GM21717 (cell line): ENCODE measurements at regions not wholly inside any gene's neighbourhood (a gene's known extent, or its start where the extent isn't known, plus 50 kb on each side); places are given as distances from the start of the nearest gene placed in this dataset.
"Not testable (repeated sequence)": the region's sequence is repeated elsewhere in the genome, so short reads cannot be mapped to it uniquely, and the experiment has no call there.

ENCODE experiments used
- ATAC-seq: cut with Tn5 transposase; IDR thresholded peaks from one replicate; pipeline ENCODE4 v1.9.1; 2021; ENCODE audit warnings: mild to moderate bottlenecking, moderate library complexity; ENCODE audit not compliant: unreplicated experiment

DNA sequence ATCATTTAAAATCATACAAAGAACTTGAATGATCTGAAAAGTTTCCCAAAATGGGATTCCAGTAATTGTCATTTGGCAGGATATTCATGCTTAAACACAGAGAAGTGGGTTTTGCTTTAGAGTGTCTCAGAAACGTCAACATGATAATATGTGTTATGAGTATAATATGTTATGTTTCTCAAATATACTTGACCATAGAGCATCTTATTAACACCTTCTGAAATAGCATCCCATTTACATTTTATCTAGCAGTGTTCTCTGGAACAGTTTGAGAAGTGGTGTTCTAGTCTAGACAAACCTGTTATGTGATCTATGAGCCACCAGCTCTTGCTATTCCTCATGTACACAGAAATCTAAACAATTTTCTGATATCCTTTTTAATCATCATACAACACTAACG lies 588.8 kb upstream of the PBX1 start:
- ATAC-seq, result no peak

DNA sequence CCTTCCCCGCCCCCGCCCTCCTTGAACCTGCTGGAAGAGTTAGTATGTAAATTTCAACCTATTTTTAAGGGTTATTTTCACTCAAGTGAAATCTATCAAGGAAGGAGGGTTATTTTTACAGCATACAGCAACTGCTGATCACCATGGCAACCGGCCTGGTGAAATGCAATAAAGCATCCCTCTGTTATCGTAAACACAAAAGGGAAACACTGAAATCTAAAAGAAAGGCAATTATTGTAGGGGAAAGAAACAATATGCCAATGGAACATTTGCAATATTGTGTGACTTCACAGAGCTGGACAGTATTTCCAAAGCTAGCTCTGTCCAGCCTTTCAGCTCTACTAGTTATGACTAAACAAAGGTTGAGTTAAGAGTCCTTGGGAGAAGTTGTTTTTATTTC lies 588.3 kb upstream of the PBX1 start:
- no peak for ATAC-seq

DNA sequence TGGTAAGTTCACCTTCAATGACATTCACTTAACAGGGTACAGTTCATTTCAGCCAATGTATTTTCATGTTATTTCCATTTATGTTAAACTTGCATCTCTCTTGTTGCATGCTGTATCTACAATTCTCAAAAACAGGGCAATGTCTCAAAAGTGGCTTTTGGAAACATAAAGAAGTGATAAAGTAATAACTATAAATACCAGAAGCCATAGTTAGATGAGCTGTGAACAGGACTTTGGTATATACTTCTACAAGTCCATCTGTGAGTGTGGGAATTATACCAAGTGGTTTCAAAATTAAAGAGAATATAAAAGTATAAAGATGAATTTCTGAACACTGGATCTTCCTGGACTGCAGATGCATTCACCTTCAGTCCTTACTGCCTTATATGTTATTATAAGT lies 585.4 kb upstream of the PBX1 start:
- no peak for ATAC-seq

DNA sequence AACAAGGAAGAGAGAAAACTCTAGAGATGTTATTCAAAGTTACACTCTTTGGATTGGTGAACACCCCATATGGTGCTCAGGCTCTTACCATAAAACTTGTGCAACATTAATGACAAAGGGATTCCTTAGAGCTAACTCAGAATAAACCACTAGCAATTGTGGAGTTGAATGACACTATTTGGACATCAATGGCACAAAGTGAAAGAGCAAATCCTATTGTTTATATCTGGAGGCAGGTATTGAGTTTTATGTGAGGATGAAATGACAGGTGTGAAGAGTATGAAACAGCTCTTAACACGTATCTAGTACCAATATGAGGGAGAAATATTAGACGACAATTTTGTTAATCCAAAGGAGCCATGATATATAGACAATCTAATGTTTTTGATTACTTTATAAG lies 584.9 kb upstream of the PBX1 start:
- no peak for ATAC-seq

DNA sequence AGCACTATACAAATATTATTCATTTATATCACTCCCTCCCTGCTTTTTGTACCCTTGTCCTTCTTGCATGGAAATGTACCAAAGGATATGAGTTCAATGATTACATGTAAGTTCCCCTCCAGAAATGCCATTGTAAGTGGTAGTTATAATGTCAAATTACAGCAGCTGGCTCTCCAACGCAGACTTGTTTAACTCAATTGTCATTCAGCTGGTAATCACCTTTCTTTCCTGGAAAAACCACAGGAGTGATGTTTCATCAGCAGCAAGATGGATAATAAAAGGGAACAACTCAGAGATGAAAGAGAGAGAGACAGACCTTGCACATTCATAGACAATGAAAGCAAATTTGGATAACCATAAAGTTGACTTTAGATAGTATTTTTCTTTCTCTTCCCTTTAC lies 578.6 kb upstream of the PBX1 start:
- ATAC-seq, result no peak

DNA sequence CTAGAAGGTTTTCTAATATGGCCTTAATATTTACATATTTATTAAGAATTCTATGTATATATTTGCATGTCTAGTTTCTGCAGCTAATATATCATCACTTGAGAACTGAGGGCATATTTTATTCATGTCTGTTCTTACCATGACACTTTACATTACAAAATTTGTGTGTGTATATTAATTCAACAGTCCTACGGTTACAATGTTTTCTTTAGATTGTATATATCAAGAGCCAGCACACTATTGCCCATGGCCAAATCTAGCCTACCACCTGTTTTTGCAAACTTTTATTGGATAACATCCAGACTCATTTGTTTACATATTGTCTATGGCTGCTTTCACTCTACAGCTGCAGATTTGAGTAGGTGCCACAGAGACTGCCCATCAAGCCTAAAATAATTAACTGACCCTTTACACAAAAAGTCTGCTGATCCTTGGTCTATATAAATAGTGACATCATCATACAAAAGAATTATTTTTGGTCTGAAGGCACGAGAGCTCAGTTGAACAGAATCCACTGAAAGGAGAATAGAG lies 577.4 kb upstream of the PBX1 start:
- no peak for ATAC-seq

DNA sequence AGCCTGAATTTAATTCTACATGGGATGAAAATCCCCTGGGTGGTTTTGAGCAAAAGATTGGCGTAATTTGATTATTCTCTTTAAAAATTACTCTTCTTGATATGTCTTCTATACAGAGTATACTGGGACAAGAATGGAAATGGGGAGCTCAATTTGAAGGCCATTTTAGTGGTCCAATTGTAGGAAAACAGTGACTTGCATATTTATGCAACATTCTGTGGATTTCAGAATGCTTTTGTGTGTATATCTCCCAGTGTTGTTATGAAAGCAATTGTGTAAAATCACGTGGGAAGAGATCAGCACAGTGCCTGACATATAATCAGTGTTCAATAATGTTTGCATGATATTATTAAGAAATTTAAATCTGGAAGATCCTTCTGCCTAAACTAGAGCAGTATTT lies 575.9 kb upstream of the PBX1 start:
- ATAC-seq, result no peak

DNA sequence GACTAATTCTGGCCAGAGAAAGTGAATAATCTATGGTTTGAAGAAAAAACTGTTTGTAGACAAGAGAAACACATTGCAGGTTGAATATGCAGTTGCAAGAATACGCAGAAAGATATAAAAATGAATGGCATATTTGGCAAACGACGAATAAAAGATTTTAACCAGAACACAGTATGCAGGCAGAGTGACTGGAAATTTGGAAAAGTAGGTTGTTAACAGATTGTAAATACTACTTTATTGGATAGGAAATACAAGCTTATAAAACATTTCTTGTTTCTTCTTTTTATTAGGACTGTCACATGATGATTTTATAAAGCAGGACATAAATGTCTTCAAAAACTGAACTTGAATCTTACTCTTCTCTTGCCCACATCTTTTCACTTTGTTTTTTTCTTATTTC lies 573.3 kb upstream of the PBX1 start:
- no peak for ATAC-seq

DNA sequence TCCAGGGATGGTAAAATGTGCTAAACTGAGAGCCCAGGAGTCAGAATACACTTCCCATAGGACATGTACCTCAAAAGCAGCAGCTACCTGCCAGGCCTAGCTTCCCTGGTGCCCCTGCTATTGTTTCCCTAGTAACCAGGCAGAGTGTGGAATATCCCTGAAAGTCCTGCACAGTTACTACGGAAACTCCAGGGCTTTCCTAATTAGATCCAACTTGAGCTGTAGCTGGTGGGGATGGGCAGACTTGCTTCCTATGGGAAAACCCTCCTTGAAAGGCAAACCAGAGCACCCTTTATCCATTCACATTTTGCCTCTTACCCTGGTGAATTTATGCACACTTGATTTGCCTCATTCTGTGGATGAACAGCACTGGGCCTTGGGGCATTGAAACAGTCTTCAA lies 559.9 kb upstream of the PBX1 start:
- ATAC-seq, result no peak

DNA sequence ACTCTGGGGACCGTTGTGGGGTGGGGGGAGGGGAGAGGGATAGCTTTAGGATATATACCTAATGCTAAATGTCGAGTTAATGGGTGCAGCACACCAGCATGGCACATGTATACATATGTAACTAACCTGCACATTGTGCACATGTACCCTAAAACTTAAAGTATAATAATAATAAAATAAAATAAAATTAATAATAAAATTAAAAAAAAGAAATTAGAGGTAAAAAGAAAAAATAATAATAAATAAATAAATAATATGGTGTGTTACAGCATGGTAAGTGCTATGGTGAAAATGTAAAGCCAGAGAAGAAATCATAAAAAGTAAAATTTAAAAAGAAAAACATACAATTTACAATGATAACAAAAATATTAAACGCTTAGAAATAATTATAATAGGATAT lies 552.8 kb upstream of the PBX1 start:
- ATAC-seq, result not testable (repeated sequence)

DNA sequence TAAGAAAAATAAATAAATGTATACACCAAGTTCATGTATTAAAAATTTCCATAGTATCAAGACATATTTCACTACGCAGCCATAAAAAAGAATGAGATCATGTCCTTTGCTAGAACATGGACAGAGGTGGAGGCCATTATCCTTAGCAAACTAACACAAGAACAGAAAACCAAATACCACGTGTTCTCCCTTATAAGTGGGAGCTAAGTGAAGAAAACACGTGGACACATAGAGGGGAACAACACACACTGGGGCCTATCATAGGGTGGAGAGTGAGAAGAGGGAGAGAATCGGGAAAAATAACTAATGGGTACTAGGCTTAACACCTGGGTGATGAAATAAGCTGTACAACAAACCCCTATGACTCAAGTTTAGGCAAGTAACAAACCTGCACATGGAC lies 552.4 kb upstream of the PBX1 start:
- ATAC-seq, result no peak

DNA sequence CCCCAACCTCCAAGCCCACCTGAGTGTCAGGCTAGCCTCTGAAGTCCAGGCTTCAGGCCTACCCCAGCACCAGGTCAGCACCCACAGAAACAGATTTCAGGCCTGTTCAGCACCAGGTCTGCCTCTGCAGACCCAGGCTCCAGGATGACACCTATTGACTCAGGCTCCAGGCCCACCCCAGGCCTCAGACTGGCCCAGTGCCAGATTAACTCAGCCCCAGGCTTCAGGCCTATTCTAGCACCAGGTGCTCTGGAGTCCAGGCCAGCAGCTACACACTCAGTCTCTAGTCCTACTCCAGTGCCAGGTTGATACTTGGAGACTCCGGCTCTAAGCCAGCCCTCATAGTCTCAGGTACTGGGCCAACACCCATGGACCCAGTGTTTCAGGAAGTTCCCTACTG lies 541.7 kb upstream of the PBX1 start:
- ATAC-seq, result no peak

DNA sequence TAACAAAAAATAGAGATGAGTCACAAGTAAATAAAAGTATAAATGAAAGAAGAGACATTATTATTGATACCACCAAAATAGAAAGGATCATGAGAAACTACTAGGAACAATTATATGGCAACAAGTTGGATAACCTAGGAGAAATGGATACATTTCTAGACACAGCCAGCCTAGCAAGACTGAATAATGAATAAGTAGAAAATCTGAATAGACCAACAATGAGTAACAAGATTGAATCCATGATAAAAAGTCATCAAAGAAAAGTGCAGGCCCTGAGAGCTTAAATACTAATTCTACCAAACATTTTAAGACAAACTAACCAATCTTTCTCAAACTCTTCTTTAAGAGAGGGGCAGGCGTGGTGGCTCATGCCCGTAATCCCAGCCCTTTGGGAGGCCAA lies 538.6 kb upstream of the PBX1 start:
- no peak for ATAC-seq

DNA sequence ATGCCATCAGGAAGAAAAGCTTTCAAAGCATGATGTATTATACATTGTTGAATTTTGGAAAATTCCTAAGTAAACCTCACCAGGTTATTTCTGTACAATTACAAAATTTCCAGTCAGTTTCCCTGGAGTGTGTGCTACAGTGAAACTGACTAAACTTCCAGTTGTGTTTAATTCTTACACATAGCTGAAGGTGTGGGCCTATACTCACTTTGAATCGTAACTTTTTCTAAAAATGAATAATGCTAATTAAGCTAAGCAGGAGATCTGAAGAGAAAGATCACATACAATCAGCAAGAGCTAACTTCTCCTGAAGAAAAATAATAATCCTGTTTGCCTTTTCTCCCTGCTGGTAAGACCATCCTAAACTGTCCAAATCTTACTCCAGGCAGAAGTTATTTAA lies 537.2 kb upstream of the PBX1 start:
- no peak for ATAC-seq

DNA sequence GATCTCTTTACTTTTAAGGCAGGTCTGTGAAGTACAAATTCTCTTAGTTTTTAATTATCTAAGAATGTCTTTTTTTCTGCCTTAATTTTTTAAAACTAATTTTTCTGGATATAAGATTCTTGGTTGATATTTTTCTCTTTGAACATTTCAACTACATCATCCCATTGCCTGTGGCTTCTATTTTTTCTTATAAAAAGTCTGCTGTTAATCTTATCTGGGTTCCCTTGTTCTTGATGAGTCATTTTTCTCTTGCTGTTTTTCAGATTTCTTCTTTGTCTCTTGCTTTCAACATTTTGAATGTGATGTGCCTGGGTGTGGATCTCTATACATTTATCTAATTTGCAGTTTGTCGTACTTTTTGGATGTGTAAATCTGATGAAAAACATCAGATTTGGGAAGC lies 525.2 kb upstream of the PBX1 start:
- no peak for ATAC-seq

DNA sequence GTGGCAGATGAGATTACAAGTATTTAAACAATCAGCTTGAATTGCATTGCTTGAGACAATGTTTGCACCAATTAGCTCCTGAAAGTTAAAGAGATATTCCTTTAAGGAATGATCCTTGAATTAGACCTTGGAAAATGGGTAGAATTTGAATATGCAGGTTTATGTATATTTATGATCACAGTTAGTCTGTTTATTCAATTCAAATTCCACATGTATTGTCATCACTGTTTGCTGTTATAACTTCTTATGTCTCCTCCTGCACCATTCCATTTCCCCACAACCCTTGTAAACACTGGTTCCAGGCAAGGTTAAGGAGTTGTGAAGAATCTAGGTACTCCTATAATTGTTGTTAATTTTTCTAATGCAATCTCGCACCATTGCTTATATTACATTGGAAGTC lies 518.2 kb upstream of the PBX1 start:
- ATAC-seq, result no peak

DNA sequence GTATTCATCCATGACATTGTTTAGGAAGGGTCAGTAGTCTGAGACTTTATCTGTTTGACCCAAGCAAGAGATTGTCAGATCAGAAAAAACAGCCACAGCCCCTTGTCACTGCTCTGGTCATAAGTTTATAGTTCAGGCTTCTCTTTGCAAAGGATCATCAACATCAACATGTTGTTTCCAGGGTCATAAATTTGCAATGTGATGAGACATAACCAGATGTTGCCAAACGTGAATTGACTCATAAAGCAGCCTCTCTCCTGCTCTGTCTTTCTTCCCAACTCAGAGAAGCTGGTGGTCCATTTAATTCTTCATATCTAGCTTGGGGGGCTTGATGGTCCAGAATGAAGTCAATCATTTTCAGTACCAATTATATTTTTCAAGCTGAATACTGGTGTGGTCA lies 507.2 kb upstream of the PBX1 start:
- ATAC-seq, result no peak

DNA sequence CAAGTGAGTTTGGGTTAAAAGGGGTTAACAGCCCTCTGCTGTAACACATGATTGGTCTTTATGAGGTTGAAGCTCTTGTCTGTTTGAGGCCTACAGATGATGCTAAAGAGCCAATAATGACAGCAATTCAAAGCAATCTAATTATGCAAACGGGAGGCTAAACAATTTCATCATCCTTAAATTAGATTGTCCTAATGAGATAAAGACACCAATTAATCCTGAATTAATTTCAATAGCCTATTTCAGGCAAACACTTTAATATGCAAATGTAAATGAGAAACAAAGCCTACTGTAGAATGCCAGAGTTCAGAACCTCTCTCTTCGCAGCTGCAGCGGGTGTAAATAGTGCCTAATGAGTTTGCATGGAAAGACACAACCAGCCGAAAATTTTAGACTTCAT lies 504.7 kb upstream of the PBX1 start:
- ATAC-seq, result no peak

DNA sequence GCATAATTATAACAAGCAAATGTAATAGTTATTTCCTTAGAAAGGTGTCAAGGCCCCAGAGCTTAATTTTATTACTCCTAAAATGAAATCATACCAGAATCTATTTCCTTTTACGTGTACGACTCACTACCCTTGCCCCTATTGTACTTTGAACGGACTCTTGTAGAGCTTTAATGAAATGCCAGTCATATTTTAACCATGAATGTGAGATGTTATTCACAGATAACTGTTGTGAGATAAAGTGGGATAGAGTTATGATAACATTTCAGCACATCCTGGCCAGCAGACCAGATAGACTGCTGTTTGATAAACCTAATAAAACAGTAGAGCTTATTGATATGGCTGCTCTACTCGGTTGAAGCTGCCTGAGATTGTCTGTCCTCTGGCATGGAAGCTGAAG lies 500.8 kb upstream of the PBX1 start:
- ATAC-seq, result no peak

DNA sequence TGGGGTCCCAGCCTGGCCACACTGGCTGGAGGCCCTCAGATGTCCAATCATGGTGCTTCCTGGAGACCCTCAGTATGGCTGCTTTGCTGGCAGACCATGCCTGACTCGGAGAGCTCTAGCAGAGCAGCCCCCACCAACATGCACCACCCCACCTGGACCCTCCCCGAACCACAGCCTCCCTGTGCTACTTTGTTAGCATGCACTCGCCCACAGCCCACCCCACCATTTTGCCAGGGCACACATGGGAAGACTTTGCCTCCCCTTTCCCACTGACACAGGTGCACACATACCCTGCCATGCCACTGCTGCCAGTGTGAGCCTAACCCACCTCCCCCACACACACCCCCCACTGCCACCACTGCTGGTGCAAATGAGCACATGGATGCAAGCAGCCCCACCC lies 497.5 kb upstream of the PBX1 start:
- ATAC-seq, result no peak

DNA sequence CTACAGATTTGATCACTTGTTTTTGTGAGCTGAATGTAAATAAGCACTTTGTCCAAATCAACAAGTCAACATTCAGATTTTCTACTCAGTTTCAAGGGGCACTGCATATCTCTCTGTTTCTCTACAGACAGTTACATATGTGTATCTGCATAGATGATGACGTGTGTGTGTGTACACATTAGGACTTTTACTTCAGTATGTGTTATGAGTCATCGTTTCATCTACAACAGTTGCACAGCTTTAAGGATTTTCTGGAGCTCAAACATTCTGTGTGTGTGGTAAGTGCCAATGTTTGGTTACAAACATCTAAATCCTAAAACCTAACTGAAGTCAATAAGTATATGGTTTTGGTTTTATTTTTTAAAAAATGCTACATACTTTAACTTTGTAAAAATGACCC lies 494.5 kb upstream of the PBX1 start:
- ATAC-seq, result no peak

DNA sequence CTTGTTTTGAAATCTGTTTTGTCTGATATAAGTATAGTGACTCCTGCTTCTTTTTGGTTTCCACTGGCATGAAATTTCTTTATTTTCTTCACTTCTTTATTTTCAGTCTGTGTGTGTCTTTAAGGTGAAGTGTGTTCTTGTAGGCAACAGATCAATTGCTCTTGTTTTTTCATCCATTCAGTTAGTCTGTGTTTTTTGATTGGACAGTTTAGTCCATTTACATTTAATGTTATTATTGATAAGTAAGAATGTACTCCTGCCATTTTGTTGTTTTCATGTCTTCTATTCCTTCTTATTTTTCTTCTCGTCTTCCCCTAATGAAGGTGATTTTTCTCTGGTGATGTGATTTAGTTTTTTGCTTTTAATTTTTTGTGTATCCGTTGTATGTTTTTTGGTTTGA lies 487.7 kb upstream of the PBX1 start:
- no peak for ATAC-seq

DNA sequence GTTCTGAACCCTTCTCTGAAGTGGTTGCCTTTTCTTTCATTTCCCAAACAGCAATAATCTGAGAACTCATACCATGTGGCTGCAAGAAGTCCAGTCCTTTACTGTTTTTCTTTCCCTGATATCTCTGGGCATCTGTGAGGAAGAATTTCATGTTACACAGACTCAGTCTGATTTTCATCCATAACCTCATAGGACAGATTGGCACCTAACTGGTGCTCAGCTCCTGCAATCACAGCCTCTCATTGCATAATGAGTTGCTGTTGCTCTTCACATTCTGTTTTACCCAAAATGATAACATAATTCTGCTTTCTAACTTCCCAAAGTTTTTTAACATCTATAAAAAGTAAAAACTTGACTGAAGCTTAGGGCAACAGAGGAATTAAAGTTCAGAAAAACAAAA lies 472.2 kb upstream of the PBX1 start:
- ATAC-seq, result no peak

DNA sequence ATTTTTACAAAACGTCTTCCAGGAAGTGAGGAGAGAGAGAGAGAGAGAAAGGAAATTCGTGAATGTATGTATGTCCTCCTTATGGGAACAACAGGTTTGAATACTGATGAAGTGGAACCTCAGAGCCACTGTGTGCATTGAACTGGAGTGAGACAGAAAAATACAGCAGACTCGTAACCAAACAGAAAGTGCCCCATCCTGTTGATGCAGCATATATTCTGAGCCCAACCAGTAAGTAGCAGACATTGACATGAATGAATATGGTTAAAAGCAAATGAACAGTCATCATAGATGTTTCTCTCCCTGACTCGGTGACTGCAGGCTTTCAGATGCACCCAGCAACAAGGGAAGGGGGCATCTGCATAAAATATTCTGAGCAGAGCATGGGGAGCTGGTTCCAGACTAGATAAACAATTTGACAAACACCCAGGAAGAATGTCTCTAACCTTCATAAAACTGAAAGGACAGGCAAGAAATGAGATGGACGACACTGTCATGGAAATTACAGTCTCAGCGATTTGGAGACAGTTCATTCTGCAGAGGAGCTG lies 471.0 kb upstream of the PBX1 start:
- ATAC-seq, result no peak
